Immature natural killer cell (primary cell): ENCODE measurements at regions not wholly inside any gene's neighbourhood (a gene's known extent, or its start where the extent isn't known, plus 50 kb on each side); places are given as distances from the start of the nearest gene placed in this dataset.

ENCODE experiments used
- DNase-seq, 3 donors: peaks; one replicate each; pipeline ENCODE4 v3.0.0; 2022; ENCODE audit warnings: mixed read lengths in 1 of 3
- H3K27ac Mint-ChIP-seq, 6 donors: one replicate each; pipeline ENCODE4 v1.8.0; 2020; ENCODE audit warnings: mixed read lengths in 6 of 6, mild to moderate bottlenecking in 5 of 6, inconsistent platforms in 4 of 6, moderate library complexity in 3 of 6
- H3K27me3 Mint-ChIP-seq, 3 donors: one replicate each; pipeline ENCODE4 v1.8.0; 2020 to 2021; ENCODE audit warnings: low read depth in 3 of 3, mild to moderate bottlenecking in 3 of 3, mixed read lengths in 3 of 3, moderate library complexity in 3 of 3, inconsistent platforms in 1 of 3
- H3K36me3 Mint-ChIP-seq, 3 donors: one replicate each; pipeline ENCODE4 v1.8.0; 2020; ENCODE audit warnings: mixed read lengths in 3 of 3, inconsistent platforms in 2 of 3, mild to moderate bottlenecking in 2 of 3
- H3K4me1 Mint-ChIP-seq, 2 donors: one replicate each; pipeline ENCODE4 v1.8.0; 2020; ENCODE audit warnings: inconsistent platforms in 2 of 2, mild to moderate bottlenecking in 2 of 2, mixed read lengths in 2 of 2, moderate library complexity in 1 of 2
- H3K4me3 Mint-ChIP-seq, 5 donors: one replicate each; pipeline ENCODE4 v1.8.0; 2020; ENCODE audit warnings: mild to moderate bottlenecking in 5 of 5, mixed read lengths in 5 of 5, inconsistent platforms in 3 of 5, moderate library complexity in 3 of 5
- H3K9me3 Mint-ChIP-seq, 6 donors: one replicate each; pipeline ENCODE4 v1.8.0; 2020; ENCODE audit warnings: mild to moderate bottlenecking in 6 of 6, mixed read lengths in 6 of 6, inconsistent platforms in 4 of 6, moderate library complexity in 3 of 6

DNA sequence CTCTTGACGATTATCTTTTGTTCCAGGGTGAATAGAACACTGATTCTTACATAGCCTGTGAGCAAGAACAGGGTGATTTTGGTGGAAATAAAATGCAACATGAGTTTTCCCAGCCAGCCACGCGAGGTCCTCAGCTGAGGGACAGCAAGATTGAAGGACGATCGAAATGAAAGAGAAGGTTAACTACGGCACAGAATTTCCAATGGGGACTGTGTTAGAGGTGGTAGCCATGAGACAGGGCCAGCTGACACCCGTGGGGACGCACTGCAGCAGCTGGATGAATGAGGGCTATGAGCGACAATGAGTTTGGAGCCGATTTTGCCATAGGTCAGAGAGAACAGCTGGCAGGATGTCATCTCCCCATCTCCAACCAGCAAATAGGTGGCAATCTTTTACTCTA is 243.4 kb upstream of the PELI2 start:
- DNase-seq = no peak
- H3K36me3 Mint-ChIP-seq = no peaks in the 10 kb centered on the region
- no peak overlapping the region for H3K4me3 Mint-ChIP-seq
- no peak overlapping the region for H3K27ac Mint-ChIP-seq
- H3K27me3 Mint-ChIP-seq = peaks cover 0 to 12% (median 6%) of the 10 kb centered on the region in 3 donors
- no peaks in the 10 kb centered on the region for H3K9me3 Mint-ChIP-seq
- H3K4me1 Mint-ChIP-seq = no peaks in the 10 kb centered on the region

DNA sequence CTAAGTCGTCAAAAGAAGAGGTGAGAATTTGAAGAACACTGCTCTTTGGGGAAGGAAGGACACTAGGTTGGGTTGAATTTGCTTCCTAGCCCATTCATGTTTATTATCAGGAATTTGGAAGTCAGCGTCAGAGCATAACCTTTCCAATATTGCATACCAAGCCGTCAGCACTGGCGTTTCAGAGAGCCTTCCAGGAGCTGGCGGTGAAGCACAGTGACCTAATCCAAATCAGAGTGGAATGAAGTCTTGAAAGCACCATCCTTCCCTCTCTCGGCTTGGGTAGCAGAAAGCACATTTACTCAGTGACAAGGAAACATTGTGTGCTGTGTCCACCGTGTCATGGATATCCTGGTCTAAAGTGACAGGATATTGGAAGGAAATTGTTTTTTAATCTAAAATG is 240.3 kb upstream of the PELI2 start:
- H3K4me3 Mint-ChIP-seq = no peak overlapping the region
- H3K27me3 Mint-ChIP-seq = peaks cover 0 to 7% (median 5%) of the 10 kb centered on the region in 3 donors
- H3K9me3 Mint-ChIP-seq = no peaks in the 10 kb centered on the region
- H3K27ac Mint-ChIP-seq = peak overlapping the region in 1 of 6 donors; percentile 21
- no peaks in the 10 kb centered on the region for H3K4me1 Mint-ChIP-seq
- DNase-seq = no peak
- no peaks in the 10 kb centered on the region for H3K36me3 Mint-ChIP-seq

DNA sequence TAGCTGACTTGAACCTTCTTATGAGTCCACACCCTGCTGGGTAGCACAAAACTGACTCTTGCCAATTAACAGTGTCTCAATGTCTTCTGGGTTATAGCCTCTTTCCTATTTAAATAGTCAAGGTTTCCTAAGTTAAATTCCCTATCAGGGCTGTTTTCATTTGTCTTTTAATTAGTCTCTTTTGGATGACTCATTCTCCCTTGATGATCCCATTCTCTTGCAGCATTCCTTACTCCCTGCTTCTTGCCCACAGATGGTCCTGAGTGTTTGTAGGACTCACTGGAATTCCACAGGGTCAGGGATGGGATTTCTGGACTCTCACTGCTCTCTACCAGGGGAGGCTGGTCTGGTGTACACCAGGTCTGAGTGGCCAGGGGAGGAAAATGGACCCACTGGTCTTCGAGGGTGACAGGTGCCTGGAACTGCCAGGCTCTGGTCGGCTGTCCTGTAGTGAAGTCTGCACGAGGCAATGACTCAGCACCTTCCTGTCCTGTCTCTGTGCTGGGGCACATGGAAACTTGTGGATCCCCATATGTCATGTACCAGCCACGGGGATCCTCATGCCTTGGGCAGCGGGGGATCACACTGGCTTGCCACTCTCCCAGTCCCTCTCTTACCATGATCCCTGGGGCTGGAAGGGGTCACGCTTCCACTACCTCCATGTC is 236.5 kb upstream of the PELI2 start:
- Mint-ChIP-seq H3K36me3 (peaks cover 0 to 5% (median 5%) of the 10 kb centered on the region in 3 donors), H3K4me3 (no peak overlapping the region), H3K27me3 (peaks cover 0 to 11% (median 10%) of the 10 kb centered on the region in 3 donors)

DNA sequence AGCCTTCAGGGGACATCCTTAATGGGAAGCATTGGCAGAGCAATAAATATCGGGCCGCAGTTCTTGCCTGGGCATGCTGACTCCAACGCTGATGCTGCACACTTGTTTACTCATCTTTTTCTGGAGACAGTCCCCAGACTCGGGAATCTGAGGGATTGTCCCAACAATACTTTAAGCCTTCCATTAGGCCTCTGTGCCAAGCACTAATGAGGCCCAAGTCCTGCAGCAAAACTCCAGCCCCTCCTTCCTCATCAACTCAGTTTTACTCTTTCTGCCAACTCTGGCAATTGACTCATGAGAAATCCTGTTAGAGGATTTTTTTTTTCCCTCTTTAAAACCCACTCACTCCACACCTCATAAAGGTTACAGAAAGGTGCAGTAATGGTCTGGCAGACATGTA is 233.4 kb upstream of the PELI2 start:
- H3K27ac Mint-ChIP-seq = no peak overlapping the region
- peaks cover 0 to 17% (median 9%) of the 10 kb centered on the region in 3 donors for H3K27me3 Mint-ChIP-seq
- no peak for DNase-seq
- no peaks in the 10 kb centered on the region for H3K4me1 Mint-ChIP-seq
- no peak overlapping the region for H3K4me3 Mint-ChIP-seq
- H3K36me3 Mint-ChIP-seq = peaks cover 0 to 8% (median 7%) of the 10 kb centered on the region in 3 donors
- H3K9me3 Mint-ChIP-seq = no peaks in the 10 kb centered on the region

More for the DNA sequence above, 236.5 kb upstream of the PELI2 start:
- no peak for DNase-seq
- no peaks in the 10 kb centered on the region for H3K4me1 Mint-ChIP-seq
- H3K27ac Mint-ChIP-seq = no peak overlapping the region
- H3K9me3 Mint-ChIP-seq = no peaks in the 10 kb centered on the region

DNA sequence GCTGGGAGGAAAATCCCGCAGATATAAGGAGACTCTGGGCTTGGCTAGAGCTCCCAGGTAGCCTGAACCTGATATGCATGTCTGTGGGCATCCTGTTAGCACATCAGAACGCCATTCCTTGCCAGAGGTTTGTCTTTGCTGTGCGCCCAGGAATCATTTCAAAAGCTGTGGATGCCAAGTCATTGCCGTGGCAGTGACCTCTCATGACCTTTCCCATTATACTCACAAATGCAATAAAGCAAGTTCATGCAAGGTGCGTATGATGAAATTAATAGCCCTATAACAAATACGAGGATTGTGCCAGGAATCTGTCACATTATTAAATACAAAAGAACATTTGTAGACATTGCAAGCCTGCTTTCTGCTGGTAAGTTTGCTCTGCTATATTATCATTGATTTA is 229.1 kb upstream of the PELI2 start:
- H3K27ac Mint-ChIP-seq = no peak overlapping the region
- H3K4me3 Mint-ChIP-seq = no peak overlapping the region
- H3K36me3 Mint-ChIP-seq = peaks cover 0 to 8% (median 7%) of the 10 kb centered on the region in 3 donors
- no peaks in the 10 kb centered on the region for H3K9me3 Mint-ChIP-seq
- H3K4me1 Mint-ChIP-seq = no peaks in the 10 kb centered on the region
- no peak for DNase-seq
- H3K27me3 Mint-ChIP-seq = peaks cover 3 to 9% (median 9%) of the 10 kb centered on the region in 3 donors

DNA sequence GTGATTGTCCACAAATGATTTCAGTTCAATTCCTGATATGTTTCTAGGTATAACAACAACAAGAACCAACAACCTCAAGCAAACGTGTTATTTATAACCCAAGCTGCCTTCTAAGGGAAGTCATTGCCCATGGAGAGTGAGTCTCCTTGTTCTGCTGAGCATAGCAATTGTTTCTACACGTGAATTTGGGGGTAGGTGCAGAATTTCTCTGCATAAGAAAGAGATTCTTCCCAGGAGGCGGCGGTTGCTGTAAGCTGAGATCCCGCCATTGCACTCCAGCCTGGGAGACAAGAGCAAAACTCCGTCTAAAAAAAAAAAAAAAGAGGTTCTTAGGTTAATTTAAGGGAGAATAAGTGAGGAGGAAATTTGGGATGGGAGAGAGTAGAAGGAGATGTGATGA is 226.5 kb upstream of the PELI2 start:
- Mint-ChIP-seq H3K27me3 (peaks cover 3 to 6% (median 3%) of the 10 kb centered on the region in 3 donors), H3K4me3 (no peak overlapping the region), H3K36me3 (peaks cover 0 to 3% (median 3%) of the 10 kb centered on the region in 3 donors), H3K4me1 (no peaks in the 10 kb centered on the region), H3K27ac (no peak overlapping the region), H3K9me3 (no peaks in the 10 kb centered on the region)
- no peak for DNase-seq

DNA sequence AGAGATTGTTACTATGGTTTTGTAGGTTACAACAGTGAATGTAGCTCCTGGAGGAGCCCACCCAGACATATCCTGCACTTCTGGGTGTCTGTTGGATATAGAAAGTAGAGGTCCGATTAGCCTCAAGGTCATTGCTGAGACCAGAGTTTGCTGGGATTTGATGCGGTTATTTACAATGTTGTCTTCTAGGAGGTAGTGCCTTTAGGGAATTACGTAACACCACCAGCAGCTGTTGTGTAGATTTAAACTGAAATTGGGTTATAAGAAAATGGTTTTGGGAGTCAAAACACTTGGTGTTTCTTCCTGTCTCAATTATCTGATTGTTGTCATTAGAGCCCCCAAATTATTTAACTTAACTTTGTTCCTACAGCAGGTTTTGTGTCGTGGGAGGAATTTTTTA is 225.3 kb upstream of the PELI2 start:
- no peaks in the 10 kb centered on the region for H3K4me1 Mint-ChIP-seq
- no peak for DNase-seq
- no peaks in the 10 kb centered on the region for H3K36me3 Mint-ChIP-seq
- H3K9me3 Mint-ChIP-seq = peaks cover 0 to 3% (median 0%) of the 10 kb centered on the region in 6 donors
- H3K4me3 Mint-ChIP-seq = no peak overlapping the region
- peaks cover 0 to 3% (median 0%) of the 10 kb centered on the region in 3 donors for H3K27me3 Mint-ChIP-seq
- H3K27ac Mint-ChIP-seq = no peak overlapping the region

DNA sequence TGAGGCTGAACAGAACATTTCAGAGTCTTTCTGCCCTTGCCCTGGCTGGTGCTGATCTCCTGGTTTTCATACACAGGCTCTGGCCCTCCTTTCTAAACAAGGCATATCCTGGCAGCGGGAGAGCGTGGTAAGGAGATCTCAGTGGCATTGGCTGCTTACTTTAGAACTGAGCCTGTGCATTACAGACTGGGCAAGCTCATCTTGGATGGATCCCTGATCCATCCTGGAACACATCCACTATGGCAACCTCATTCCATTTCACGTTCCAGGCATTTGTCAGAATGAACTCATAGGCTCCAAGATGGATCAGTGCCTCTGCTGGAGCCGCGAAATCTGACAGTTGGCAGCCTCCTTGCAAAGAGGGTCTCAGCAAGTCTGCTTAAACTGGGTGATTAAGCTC is 224.5 kb upstream of the PELI2 start:
- Mint-ChIP-seq H3K4me1 (no peaks in the 10 kb centered on the region), H3K4me3 (no peak overlapping the region), H3K9me3 (peaks cover 0 to 3% (median 0%) of the 10 kb centered on the region in 6 donors), H3K27me3 (peaks cover 0 to 3% (median 0%) of the 10 kb centered on the region in 3 donors), H3K36me3 (no peaks in the 10 kb centered on the region), H3K27ac (no peak overlapping the region)
- no peak for DNase-seq

DNA sequence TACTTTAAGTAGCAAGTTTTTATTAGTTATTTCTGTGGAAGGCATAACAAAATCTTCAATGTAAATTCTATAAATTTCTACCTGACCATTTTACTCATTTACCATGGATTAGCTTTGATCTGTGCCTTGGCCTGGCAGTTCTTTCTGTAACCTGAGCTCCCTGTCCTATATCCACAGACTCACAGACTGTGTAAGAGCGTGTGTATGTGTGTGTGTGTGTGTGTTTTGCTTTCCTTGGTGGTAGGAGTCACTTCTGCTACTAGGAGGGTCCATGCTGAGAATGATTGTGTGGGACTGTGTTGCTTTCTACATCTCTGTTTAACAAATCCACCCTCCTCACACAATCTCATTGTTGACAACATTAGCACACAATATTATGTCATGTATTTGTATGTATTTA is 221.2 kb upstream of the PELI2 start:
- Mint-ChIP-seq H3K36me3 (no peaks in the 10 kb centered on the region), H3K4me1 (no peaks in the 10 kb centered on the region), H3K27ac (no peak overlapping the region), H3K4me3 (no peak overlapping the region), H3K27me3 (peaks cover 0 to 3% (median 0%) of the 10 kb centered on the region in 3 donors), H3K9me3 (peaks cover 0 to 3% (median 0%) of the 10 kb centered on the region in 6 donors)
- no peak for DNase-seq

DNA sequence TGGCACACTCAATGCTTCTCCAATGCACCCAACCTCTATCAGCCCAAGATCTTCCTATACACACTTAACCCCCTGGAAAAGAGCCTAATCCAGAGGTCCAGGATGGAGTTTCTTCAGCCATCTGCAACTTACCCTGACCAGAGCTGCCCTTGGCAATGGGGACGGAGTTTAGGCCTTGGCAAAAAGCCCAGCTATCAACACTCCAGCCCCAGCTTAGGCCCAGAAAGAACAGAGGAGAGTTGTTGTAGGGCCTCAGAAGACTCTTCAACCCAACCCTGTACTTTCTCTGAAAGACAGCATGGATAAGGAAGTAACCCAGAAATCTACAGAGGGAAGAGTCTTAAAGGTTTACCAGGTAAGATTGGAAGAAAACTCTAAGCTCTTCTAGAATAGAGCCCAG is 219.3 kb upstream of the PELI2 start:
- no peak overlapping the region for H3K27ac Mint-ChIP-seq
- no peak overlapping the region for H3K4me3 Mint-ChIP-seq
- H3K4me1 Mint-ChIP-seq = no peaks in the 10 kb centered on the region
- no peak for DNase-seq
- peaks cover 0 to 2% (median 0%) of the 10 kb centered on the region in 3 donors for H3K27me3 Mint-ChIP-seq
- no peaks in the 10 kb centered on the region for H3K36me3 Mint-ChIP-seq
- peaks cover 0 to 3% (median 0%) of the 10 kb centered on the region in 6 donors for H3K9me3 Mint-ChIP-seq

DNA sequence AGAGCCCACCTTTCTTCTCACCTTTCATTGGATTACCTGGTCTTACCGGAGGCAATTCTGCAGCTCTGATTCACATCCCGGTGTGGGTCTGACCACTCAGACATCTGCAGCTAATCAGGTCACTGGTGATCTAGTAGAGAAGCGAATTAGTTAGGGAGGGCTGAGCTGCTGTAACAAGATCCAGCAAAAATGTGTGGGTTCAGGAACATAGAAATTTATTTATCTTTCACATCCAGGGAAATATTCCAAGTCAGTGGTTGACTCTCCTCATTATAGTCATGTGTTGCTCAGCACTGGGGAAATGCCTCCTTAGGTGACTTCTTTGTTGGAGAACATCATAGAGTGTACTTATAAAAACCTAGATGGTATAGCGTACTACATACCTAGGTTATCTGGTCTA is 218.7 kb upstream of the PELI2 start:
- Mint-ChIP-seq H3K4me3 (no peak overlapping the region), H3K27ac (no peak overlapping the region), H3K9me3 (peaks cover 0 to 3% (median 0%) of the 10 kb centered on the region in 6 donors), H3K4me1 (no peaks in the 10 kb centered on the region), H3K27me3 (peaks cover 0 to 2% (median 0%) of the 10 kb centered on the region in 3 donors), H3K36me3 (no peaks in the 10 kb centered on the region)
- DNase-seq = no peak

DNA sequence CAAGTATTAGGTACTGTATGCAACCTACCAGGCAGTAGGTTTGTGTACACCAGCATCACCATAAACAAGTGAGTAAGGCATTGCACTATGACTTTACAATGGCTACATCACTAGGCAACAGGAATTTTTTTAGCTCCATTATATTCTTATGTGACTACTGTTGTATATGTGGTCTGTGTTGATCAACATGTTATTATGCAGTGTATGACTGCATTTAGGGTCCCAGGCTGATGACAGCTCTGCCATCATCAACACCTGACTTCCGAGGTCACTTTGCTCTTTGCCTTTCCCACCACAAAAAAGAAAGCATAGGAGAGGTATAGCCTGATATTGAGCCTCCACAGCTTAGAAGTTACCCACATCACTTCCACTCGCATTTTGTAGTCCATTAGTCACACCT is 217.5 kb upstream of the PELI2 start:
- no peak for DNase-seq
- Mint-ChIP-seq H3K36me3 (no peaks in the 10 kb centered on the region), H3K27me3 (peaks cover 0 to 2% (median 0%) of the 10 kb centered on the region in 3 donors), H3K9me3 (peaks cover 0 to 3% (median 0%) of the 10 kb centered on the region in 6 donors), H3K27ac (no peak overlapping the region), H3K4me1 (no peaks in the 10 kb centered on the region), H3K4me3 (no peak overlapping the region)

DNA sequence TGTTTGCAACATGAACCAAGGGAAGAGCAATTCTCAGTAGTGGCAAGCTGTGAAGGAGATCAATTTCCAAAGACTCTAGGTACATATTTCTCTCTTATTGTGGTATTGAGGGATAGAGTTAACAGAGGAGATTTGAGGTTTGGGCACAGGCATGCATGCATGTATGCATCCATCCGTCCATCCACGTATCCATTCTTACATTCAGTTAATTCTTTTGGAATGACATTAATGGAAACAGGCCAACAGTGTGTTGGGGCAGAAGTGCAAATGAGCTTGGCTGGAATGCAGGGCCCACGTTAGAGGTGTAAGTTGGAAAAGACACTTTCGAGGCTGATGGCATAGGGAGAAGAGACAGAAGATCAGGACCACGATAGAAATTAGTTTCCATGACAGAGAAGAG is 216.9 kb upstream of the PELI2 start:
- H3K9me3 Mint-ChIP-seq = peaks cover 0 to 3% (median 0%) of the 10 kb centered on the region in 6 donors
- no peak overlapping the region for H3K4me3 Mint-ChIP-seq
- no peak overlapping the region for H3K27ac Mint-ChIP-seq
- H3K36me3 Mint-ChIP-seq = no peaks in the 10 kb centered on the region
- DNase-seq = no peak
- H3K27me3 Mint-ChIP-seq = peaks cover 0 to 2% (median 0%) of the 10 kb centered on the region in 3 donors
- H3K4me1 Mint-ChIP-seq = no peaks in the 10 kb centered on the region

DNA sequence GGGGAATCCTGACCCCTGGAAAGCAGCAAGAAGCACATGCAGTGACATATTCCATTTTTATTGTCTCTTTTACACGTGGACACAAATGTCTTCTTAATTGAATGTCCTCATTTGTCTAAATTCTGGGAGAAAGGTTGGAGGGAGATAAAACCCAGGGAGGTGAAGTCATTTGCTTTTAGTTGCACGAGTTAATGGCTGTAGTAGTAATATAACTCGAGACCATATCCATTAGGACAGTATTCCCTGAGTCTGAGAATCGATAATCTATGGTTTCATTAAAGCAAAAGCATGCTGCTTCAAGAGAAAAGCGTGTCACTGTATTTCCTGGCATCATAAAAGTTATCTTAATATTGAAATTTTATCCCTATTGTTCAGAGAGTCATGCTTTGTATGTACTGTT is 216.0 kb upstream of the PELI2 start:
- H3K9me3 Mint-ChIP-seq = peaks cover 0 to 3% (median 0%) of the 10 kb centered on the region in 6 donors
- no peaks in the 10 kb centered on the region for H3K4me1 Mint-ChIP-seq
- no peak for DNase-seq
- no peak overlapping the region for H3K4me3 Mint-ChIP-seq
- H3K27me3 Mint-ChIP-seq = peaks cover 0 to 2% (median 1%) of the 10 kb centered on the region in 3 donors
- H3K36me3 Mint-ChIP-seq = no peaks in the 10 kb centered on the region
- H3K27ac Mint-ChIP-seq = no peak overlapping the region

DNA sequence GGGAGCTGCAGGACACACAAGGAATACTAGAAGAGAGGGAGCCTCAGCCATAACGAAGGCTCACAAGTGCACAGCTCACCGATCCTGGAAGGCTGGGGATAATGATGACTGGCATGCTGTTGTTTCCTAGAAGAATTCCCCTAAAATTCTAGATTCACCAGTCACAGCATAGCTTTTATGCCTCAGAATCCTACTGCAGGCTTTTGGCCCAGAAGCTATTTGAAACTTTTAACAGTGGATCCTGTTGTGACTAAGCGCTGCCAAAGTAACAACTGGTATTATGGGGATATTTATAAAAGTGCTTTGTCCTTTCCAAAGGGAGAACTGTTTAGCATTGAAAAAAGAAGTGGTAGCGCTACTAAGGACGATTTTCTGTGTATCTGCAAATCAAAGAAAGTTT is 214.1 kb upstream of the PELI2 start:
- H3K36me3 Mint-ChIP-seq = no peaks in the 10 kb centered on the region
- DNase-seq = no peak
- H3K4me1 Mint-ChIP-seq = no peaks in the 10 kb centered on the region
- H3K4me3 Mint-ChIP-seq = no peak overlapping the region
- no peaks in the 10 kb centered on the region for H3K9me3 Mint-ChIP-seq
- H3K27me3 Mint-ChIP-seq = peaks cover 0 to 3% (median 1%) of the 10 kb centered on the region in 3 donors
- H3K27ac Mint-ChIP-seq = no peak overlapping the region
